HFF-Myc (cell line): ENCODE measurements at regions not wholly inside any gene's neighbourhood (a gene's known extent, or its start where the extent isn't known, plus 50 kb on each side); places are given as distances from the start of the nearest gene placed in this dataset.
"Not testable (repeated sequence)": the region's sequence is repeated elsewhere in the genome, so short reads cannot be mapped to it uniquely, and the experiment has no call there.

Source experiments
- DNase-seq: peaks from one replicate; pipeline ENCODE4 v3.0.0-alpha.2; 2011; ENCODE audit warnings: low read depth; ENCODE audit errors: extremely low read depth
- H3K4me3 ChIP-seq: replicated peaks from 2 replicates; pipeline ENCODE4 v1.5.1; 2011; ENCODE audit warnings: low read depth, mild to moderate bottlenecking, control low read depth, low read length
- TF ChIP-seq, protein P1 (sequence below): IDR thresholded peaks from 2 replicates; pipeline ENCODE4 v1.5.1; 2012; ENCODE audit warnings: mild to moderate bottlenecking, low read depth, low read length, control low read depth; ENCODE audit errors: missing control alignments

DNA sequence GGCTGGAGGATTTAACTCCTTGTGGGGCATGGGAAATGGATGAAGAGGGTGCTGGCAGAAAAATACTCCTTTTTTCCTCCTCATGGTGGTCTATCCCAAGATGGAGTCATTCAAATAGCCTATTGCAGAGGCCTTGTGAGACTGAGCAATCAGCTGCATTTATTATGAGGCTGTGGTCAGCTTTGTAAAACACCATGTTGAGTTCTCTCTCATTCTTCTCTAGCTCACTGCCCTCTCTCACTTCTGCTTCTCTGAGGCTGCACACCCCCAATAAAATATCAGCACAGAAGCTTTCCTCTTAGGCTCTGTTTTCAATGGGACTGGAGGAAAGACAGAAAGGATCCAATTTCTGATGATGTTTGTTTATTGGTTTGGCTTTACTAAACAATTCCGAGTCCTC is 467.1 kb downstream of the ADCYAP1 start:
- no peak overlapping the region for H3K4me3 ChIP-seq
- no peak for DNase-seq
- TF ChIP-seq, protein P1, sequence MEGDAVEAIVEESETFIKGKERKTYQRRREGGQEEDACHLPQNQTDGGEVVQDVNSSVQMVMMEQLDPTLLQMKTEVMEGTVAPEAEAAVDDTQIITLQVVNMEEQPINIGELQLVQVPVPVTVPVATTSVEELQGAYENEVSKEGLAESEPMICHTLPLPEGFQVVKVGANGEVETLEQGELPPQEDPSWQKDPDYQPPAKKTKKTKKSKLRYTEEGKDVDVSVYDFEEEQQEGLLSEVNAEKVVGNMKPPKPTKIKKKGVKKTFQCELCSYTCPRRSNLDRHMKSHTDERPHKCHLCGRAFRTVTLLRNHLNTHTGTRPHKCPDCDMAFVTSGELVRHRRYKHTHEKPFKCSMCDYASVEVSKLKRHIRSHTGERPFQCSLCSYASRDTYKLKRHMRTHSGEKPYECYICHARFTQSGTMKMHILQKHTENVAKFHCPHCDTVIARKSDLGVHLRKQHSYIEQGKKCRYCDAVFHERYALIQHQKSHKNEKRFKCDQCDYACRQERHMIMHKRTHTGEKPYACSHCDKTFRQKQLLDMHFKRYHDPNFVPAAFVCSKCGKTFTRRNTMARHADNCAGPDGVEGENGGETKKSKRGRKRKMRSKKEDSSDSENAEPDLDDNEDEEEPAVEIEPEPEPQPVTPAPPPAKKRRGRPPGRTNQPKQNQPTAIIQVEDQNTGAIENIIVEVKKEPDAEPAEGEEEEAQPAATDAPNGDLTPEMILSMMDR, result no peak

DNA sequence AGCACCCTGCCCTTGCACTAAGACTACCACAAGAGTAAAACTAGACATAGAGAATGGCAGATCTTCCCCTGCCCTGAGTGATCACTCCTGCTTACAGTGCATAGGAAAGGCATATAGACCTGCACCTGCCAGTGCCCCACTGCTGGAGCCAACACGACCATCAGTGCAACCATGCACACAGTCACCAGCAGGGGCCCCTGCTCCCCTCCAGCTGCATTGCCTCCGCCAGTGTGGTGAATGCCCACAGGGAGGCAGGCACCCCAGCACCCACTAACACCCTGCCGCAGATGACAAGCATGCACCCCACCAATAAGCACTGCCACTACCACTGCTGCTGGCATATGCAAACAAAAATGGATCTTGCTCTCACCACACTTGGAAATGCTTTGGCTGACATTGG is 478.8 kb downstream of the ADCYAP1 start:
- TF ChIP-seq, protein P1, result no peak
- no peak overlapping the region for H3K4me3 ChIP-seq
- no peak for DNase-seq

DNA sequence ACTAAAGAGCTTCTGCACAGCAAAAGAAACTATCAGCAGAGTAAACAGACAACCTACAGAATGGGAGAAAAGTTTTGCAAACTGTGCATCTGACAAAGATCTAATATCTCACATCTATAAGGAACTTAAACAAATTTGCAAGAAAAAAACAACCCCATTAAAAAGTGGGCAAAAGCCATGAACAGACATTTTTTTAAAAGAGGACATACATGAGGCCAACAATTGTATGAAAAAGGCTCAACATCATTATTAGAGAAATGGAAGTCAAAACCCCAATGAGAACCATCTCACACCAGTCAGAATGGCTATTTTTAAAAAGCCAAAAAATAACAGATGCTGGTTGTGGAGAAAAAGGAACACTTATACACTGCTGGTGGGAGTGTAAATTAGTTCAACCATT is 483.8 kb downstream of the ADCYAP1 start:
- H3K4me3 ChIP-seq, DNase-seq: not testable (repeated sequence)

DNA sequence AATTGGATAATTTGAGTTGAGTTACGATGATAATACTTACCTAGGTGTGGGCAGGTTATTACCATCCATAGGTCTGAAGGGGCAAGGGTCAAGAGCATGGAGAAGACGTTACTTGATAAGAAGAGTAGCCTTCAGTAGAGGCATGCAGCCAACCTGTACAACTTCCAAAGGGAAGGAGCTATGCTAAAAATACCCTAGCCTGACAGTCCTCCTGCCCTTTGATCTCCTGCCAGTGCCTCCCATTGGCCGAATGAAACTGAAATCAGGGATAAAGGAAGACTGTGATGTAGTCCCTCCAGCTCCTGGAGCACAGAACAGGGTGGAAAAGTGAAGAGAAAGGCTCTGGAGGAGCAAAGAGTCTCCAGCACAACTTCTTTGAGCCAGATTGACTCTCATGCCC is 487.4 kb downstream of the ADCYAP1 start:
- DNase-seq, result no peak
- no peak overlapping the region for H3K4me3 ChIP-seq
- TF ChIP-seq, protein P1, result no peak

DNA sequence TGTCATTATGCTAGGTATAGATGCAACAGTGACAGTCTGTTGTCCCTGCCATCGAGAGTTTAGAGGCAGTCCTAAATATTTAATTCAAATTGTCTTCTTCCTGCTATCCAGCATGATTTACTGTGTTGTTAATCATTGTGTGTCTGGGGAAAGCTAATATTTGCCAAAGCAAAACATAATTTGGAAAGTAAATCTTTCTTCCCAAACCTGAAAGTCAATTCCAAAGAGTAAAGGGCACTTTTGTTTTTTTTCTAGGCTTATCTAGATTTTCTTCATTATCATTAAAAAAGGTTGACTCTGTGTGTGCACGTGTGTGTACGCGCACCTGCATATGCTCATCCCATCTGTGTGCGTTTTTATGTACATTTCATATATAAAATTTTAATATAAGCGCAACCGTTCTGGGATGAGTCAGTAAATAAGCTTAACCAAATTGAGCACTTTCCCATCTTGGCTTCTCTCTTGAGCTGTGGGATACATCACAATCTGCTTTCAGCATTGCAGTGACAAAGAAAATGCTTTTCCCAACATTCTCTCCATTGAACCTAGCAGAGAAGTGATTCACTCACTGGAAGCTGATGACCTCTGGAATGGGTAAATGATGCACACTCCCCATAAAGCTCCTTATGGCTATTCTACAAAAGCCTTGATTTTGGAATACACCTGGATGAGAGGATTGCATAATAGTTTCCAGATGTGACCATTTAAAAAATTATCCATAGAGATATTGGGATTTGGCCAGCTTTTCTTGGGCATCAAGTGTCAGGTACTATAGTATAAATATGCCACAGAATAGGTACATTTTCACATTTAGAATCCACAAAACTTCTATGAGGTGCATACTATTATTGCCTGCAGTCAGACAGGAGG is 488.4 kb downstream of the ADCYAP1 start:
- TF ChIP-seq, protein P1, result no peak
- no peak for DNase-seq
- H3K4me3 ChIP-seq, result no peak overlapping the region

DNA sequence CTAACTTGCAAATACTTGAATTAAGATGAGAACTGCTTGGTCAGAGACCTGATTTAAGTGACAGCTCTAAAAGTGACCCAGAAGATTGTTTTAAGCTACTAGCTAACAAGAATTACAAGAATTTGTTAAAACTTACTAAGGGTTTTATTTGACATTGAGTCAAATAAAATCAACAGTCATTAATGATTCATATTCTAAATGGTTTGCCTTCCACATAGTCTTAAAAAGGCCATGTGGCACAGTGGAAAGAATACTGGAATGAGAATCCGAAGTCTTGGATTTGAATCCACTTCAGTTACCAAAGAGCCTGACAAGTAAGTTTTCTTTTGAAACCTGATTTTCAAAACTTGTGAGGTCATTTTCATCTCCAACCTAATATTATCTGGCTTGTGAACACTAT is 489.3 kb downstream of the ADCYAP1 start:
- TF ChIP-seq, protein P1, result no peak
- no peak overlapping the region for H3K4me3 ChIP-seq
- no peak for DNase-seq

DNA sequence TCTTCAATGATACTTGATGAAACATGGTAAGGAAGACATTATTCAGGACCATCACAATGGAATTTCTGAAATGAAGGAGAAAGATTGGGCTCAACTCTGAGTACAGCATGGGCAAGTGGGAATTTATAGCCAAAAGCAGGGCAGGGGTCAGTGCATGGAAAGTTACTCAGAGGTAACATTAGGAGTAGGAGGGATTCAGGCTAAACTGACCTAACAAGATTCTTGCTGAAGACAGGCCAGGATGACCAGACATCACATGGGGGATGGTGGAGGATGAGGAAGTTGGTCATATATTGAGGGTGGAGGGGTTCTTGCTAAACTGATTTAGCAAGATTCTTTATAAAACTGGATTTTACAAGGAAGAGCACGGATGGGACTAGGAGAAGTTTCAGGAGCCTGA is 489.8 kb downstream of the ADCYAP1 start:
- H3K4me3 ChIP-seq, result no peak overlapping the region
- TF ChIP-seq, protein P1, result no peak
- DNase-seq, result no peak
